GM19395 (cell line): ENCODE measurements at regions not wholly inside any gene's neighbourhood (a gene's known extent, or its start where the extent isn't known, plus 50 kb on each side); places are given as distances from the start of the nearest gene placed in this dataset.
"Not testable (repeated sequence)": the region's sequence is repeated elsewhere in the genome, so short reads cannot be mapped to it uniquely, and the experiment has no call there.

Experiments
- ATAC-seq: cut with Tn5 transposase; IDR thresholded peaks from one replicate; pipeline ENCODE4 v1.9.1; 2021; ENCODE audit warnings: mild to moderate bottlenecking, moderate library complexity; ENCODE audit not compliant: unreplicated experiment

GRCh38 chr4:66571145-66571695, 900.9 kb upstream of the EPHA5 start:
- no peak for ATAC-seq

- no peak for ATAC-seq
These were observed 898.9 kb upstream of the EPHA5 start for GRCh38 chr4:66569228-66569627.

GRCh38 chr4:66568431-66568830, 898.1 kb upstream of the EPHA5 start:
- no peak for ATAC-seq

GRCh38 chr4:66568001-66568400, 897.7 kb upstream of the EPHA5 start:
- no peak for ATAC-seq

- no peak for ATAC-seq
These were observed 897.3 kb upstream of the EPHA5 start for GRCh38 chr4:66567551-66567950.

GRCh38 chr4:66565801-66566200, 895.5 kb upstream of the EPHA5 start:
- ATAC-seq = no peak

GRCh38 chr4:66564901-66565651, 894.8 kb upstream of the EPHA5 start:
- no peak for ATAC-seq

GRCh38 chr4:66562276-66562806, 892.1 kb upstream of the EPHA5 start:
- no peak for ATAC-seq

GRCh38 chr4:66561465-66562053, 891.3 kb upstream of the EPHA5 start:
- not testable (repeated sequence) for ATAC-seq

- no peak for ATAC-seq
These were observed 888.4 kb upstream of the EPHA5 start for GRCh38 chr4:66558651-66559050.

- ATAC-seq = no peak
These were observed 886.5 kb upstream of the EPHA5 start for GRCh38 chr4:66556651-66557278.

GRCh38 chr4:66555301-66555700, 885.0 kb upstream of the EPHA5 start:
- ATAC-seq = no peak

- ATAC-seq = no peak
These were observed 884.5 kb upstream of the EPHA5 start for GRCh38 chr4:66554826-66555225.

- not testable (repeated sequence) for ATAC-seq
These were observed 875.0 kb upstream of the EPHA5 start for GRCh38 chr4:66545301-66545700.

- no peak for ATAC-seq
These were observed 874.0 kb upstream of the EPHA5 start for GRCh38 chr4:66544281-66544680.

GRCh38 chr4:66539745-66540144, 869.5 kb upstream of the EPHA5 start:
- ATAC-seq = no peak

GRCh38 chr4:66524781-66525180, 854.5 kb upstream of the EPHA5 start:
- ATAC-seq = no peak

- no peak for ATAC-seq
These were observed 852.0 kb upstream of the EPHA5 start for GRCh38 chr4:66522244-66522643.

GRCh38 chr4:66516940-66517339, 846.7 kb upstream of the EPHA5 start:
- no peak for ATAC-seq

- no peak for ATAC-seq
These were observed 836.7 kb upstream of the EPHA5 start for GRCh38 chr4:66506985-66507384.

GRCh38 chr4:66501997-66502396, 831.7 kb upstream of the EPHA5 start:
- no peak for ATAC-seq

- no peak for ATAC-seq
These were observed 820.4 kb upstream of the EPHA5 start for GRCh38 chr4:66490729-66491128.
